ENCODE measurements at regions not wholly inside any gene's neighbourhood (a gene's known extent, or its start where the extent isn't known, plus 50 kb on each side); places are given as distances from the start of the nearest gene placed in this dataset.

DNA sequence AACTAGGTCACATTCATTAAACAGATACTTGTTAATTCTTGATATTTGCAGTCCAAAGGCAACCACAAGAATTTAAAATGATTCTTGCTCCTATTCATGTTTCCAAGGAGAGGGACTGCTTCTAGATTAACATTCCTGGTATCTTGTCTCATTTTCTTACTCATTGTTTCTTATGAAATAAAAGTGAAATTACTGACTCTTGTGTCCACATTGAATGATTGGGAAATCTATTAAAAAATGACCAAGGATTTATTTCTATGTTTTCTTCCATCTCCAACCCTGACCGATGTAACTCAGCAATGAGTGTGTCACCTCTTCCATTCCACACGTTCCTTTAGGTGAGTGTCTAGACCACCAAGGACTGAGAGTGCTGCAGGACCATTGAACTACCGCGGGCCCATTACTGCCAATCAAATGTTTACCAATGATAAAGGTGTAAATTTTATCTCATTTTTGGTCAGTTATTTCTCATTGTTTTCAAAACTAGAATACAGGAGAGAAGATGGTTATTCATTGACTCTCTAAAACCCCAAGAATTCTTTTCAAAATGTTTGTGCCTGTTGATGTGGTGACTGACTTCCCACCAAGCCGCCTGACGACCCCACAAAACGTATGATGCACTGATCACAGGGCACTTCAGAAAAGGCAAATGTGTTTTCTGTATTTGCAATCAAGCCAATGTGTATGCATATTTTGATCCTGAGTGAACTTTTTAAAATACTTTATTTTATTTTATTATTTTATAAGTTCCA is 414.6 kb upstream of the PTBP2 start:
- TF ChIP-seq CTCF (IDR thresholded peaks at IDR 0.05; ENCODE audit: insufficient read depth, low read length) (no peak), SPI1 (IDR thresholded peaks at IDR 0.05; ENCODE audit: borderline replicate concordance, low read depth) (no peak), POLR2AphosphoS5 (IDR thresholded peaks at IDR 0.05; ENCODE audit: low read depth) (no peak), REST (IDR thresholded peaks at IDR 0.05; ENCODE audit: insufficient replicate concordance, low read depth) (no peak), GABPA (IDR thresholded peaks at IDR 0.05; ENCODE audit: low read depth) (no peak)
